Thoracic aorta (tissue), 2 donors: ENCODE measurements at regions not wholly inside any gene's neighbourhood (a gene's known extent, or its start where the extent isn't known, plus 50 kb on each side); places are given as distances from the start of the nearest gene placed in this dataset.

Experiments
- ATAC-seq: fragments of 150-250 bp; one replicate; pipeline ENCODE4 v1.8.0; 2017; ENCODE audit warnings: low read depth; ENCODE audit not compliant: insufficient number of reproducible peaks, low FRiP score
- DNase-seq: peaks from one replicate; pipeline ENCODE4 v3.0.0-alpha.2; 2020; ENCODE audit warnings: low spot score
- H3K27ac ChIP-seq, 2 donors: fragments of 200-600 bp; sonication (generic); 1 replicate in 1 of 2; 2 replicates in 1 of 2; pipeline ENCODE4 v1.5.1; 2016; ENCODE audit warnings: mild to moderate bottlenecking in 2 of 2, moderate library complexity in 2 of 2
- H3K27me3 ChIP-seq: fragments of 200-600 bp; sonication (generic); replicated peaks from 2 replicates; pipeline ENCODE4 v1.6.0; 2016; ENCODE audit warnings: mild to moderate bottlenecking; ENCODE audit not compliant: insufficient read depth
- H3K36me3 ChIP-seq: fragments of 200-600 bp; sonication (generic); one replicate; pipeline ENCODE4 v1.5.1; 2016
- H3K4me1 ChIP-seq, 2 donors: fragments of 200-600 bp; sonication (generic); 1 replicate in 1 of 2; 2 replicates in 1 of 2; pipeline versions ENCODE4 v1.5.1 to v1.6.0; 2016; ENCODE audit warnings: low read depth in 2 of 2, mild to moderate bottlenecking in 1 of 2; ENCODE audit not compliant: control insufficient read depth in 1 of 2
- H3K4me3 ChIP-seq: fragments of 200-600 bp; sonication (generic); 2 replicates; pipeline ENCODE4 v1.5.1; 2016; ENCODE audit warnings: mild to moderate bottlenecking
- H3K9me3 ChIP-seq: fragments of 200-600 bp; sonication (generic); 2 replicates; pipeline ENCODE4 v1.5.1; 2016
- CTCF ChIP-seq: fragments of 200-600 bp; sonication (generic); IDR thresholded peaks from one replicate; pipeline ENCODE4 v1.5.1; 2019; ENCODE audit warnings: antibody characterized with exemption

- Histone ChIP-seq H3K27ac (no peak overlapping the region), H3K9me3 (no peaks in the 10 kb centered on the region), H3K27me3 (no peaks in the 10 kb centered on the region), H3K4me3 (no peak overlapping the region), H3K36me3 (no peaks in the 10 kb centered on the region), H3K4me1 (peaks cover 0 to 13% of the 10 kb centered on the region in 2 donors)
- DNase-seq (no peak), ATAC-seq (no peak)
- no peak for TF ChIP-seq CTCF
Observed at GRCh38 chr17:77864234-77865111, 94.0 kb upstream of the TNRC6C start.

GRCh38 chr17:77865112-77865611 is 93.3 kb upstream of the TNRC6C start:
- ATAC-seq (no peak), DNase-seq (no peak)
- Histone ChIP-seq H3K27ac (no peak overlapping the region), H3K36me3 (no peaks in the 10 kb centered on the region), H3K4me1 (peaks cover 0 to 13% of the 10 kb centered on the region in 2 donors), H3K4me3 (no peak overlapping the region), H3K9me3 (no peaks in the 10 kb centered on the region), H3K27me3 (no peaks in the 10 kb centered on the region)
- TF ChIP-seq CTCF: no peak

- ATAC-seq (no peak), DNase-seq (no peak)
- Histone ChIP-seq H3K27ac (no peak overlapping the region), H3K27me3 (no peaks in the 10 kb centered on the region), H3K4me1 (peaks cover 0 to 13% of the 10 kb centered on the region in 2 donors), H3K36me3 (no peaks in the 10 kb centered on the region), H3K4me3 (no peak overlapping the region), H3K9me3 (no peaks in the 10 kb centered on the region)
- no peak for TF ChIP-seq CTCF
Observed at GRCh38 chr17:77865716-77866115, 92.8 kb upstream of the TNRC6C start.

- H3K27ac ChIP-seq: no peak overlapping the region
- H3K4me1 ChIP-seq: peaks cover 0 to 13% of the 10 kb centered on the region in 2 donors
- no peak for TF ChIP-seq CTCF
- DNase-seq (no peak), ATAC-seq (no peak)
- H3K9me3 ChIP-seq: no peaks in the 10 kb centered on the region
- H3K36me3 ChIP-seq: no peaks in the 10 kb centered on the region
- no peaks in the 10 kb centered on the region for H3K27me3 ChIP-seq
- H3K4me3 ChIP-seq: no peak overlapping the region
Observed at GRCh38 chr17:77867308-77867781, 91.2 kb upstream of the TNRC6C start.

- Histone ChIP-seq H3K4me1 (peaks cover 0 to 13% of the 10 kb centered on the region in 2 donors), H3K4me3 (no peak overlapping the region), H3K27ac (no peak overlapping the region), H3K9me3 (no peaks in the 10 kb centered on the region), H3K27me3 (no peaks in the 10 kb centered on the region), H3K36me3 (no peaks in the 10 kb centered on the region)
- no peak for TF ChIP-seq CTCF
- DNase-seq (no peak), ATAC-seq (no peak)
Observed at GRCh38 chr17:77867976-77868713, 90.4 kb upstream of the TNRC6C start.
